GM19372 (cell line): ENCODE measurements at regions not wholly inside any gene's neighbourhood (a gene's known extent, or its start where the extent isn't known, plus 50 kb on each side); places are given as distances from the start of the nearest gene placed in this dataset.
"Not testable (repeated sequence)": the region's sequence is repeated elsewhere in the genome, so short reads cannot be mapped to it uniquely, and the experiment has no call there.

Source experiments
- ATAC-seq: cut with Tn5 transposase; IDR thresholded peaks from one replicate; pipeline ENCODE4 v1.9.1; 2021; ENCODE audit warnings: mild to moderate bottlenecking, low read depth, moderate library complexity; ENCODE audit not compliant: unreplicated experiment

GRCh38 chr15:96135166-96136093, 195.1 kb upstream of the NR2F2 start:
- no peak for ATAC-seq

GRCh38 chr15:96138985-96139384, 191.5 kb upstream of the NR2F2 start:
- no peak for ATAC-seq

- no peak for ATAC-seq
Observed at GRCh38 chr15:96142498-96142897, 188.0 kb upstream of the NR2F2 start.

- ATAC-seq = no peak
Observed at GRCh38 chr15:96144734-96145133, 185.8 kb upstream of the NR2F2 start.

GRCh38 chr15:96146726-96147125, 183.8 kb upstream of the NR2F2 start:
- ATAC-seq = no peak

- ATAC-seq = no peak
Observed at GRCh38 chr15:96147267-96147666, 183.2 kb upstream of the NR2F2 start.

- ATAC-seq = no peak
Observed at GRCh38 chr15:96150254-96150653, 180.2 kb upstream of the NR2F2 start.

- not testable (repeated sequence) for ATAC-seq
Observed at GRCh38 chr15:96151749-96152148, 178.8 kb upstream of the NR2F2 start.

GRCh38 chr15:96153929-96154328, 176.6 kb upstream of the NR2F2 start:
- no peak for ATAC-seq

GRCh38 chr15:96158938-96159337, 171.6 kb upstream of the NR2F2 start:
- ATAC-seq = no peak

- ATAC-seq = no peak
Observed at GRCh38 chr15:96160269-96160668, 170.2 kb upstream of the NR2F2 start.

GRCh38 chr15:96160800-96161199, 169.7 kb upstream of the NR2F2 start:
- no peak for ATAC-seq

GRCh38 chr15:96162322-96162721, 168.2 kb upstream of the NR2F2 start:
- ATAC-seq = no peak

GRCh38 chr15:96165081-96165480, 165.4 kb upstream of the NR2F2 start:
- ATAC-seq = no peak

- ATAC-seq = no peak
Observed at GRCh38 chr15:96165775-96166174, 164.7 kb upstream of the NR2F2 start.

- no peak for ATAC-seq
Observed at GRCh38 chr15:96166223-96167200, 164.0 kb upstream of the NR2F2 start.

GRCh38 chr15:96170616-96170978, 159.9 kb upstream of the NR2F2 start:
- not testable (repeated sequence) for ATAC-seq

- no peak for ATAC-seq
Observed at GRCh38 chr15:96170979-96171739, 159.3 kb upstream of the NR2F2 start.

- ATAC-seq = no peak
Observed at GRCh38 chr15:96171853-96172296, 158.6 kb upstream of the NR2F2 start.

- no peak for ATAC-seq
Observed at GRCh38 chr15:96172417-96172816, 158.1 kb upstream of the NR2F2 start.
